HepG2 (cell line): ENCODE measurements at regions not wholly inside any gene's neighbourhood (a gene's known extent, or its start where the extent isn't known, plus 50 kb on each side); places are given as distances from the start of the nearest gene placed in this dataset.

Experiments
- ATAC-seq: fragments of 200-7000 bp; cut with Tn5 transposase; 3 replicates; pipeline ENCODE4 v1.9.1; 2020; ENCODE audit warnings: mild to moderate bottlenecking, moderate library complexity
- BruUV-seq: library from RNA; stranded (reverse); fragments of 400-500 nt; replicated peaks from 2 replicates; lab custom pipeline; 2021; lab: Mats Ljungman, UMichigan
- CTCF ChIA-PET: fragments of 300-600 bp; formaldehyde crosslinking; extraction: SDS; loops from one replicate; lab custom pipeline; 2021; ENCODE audit warnings: low total read pairs, inconsistent platforms, low intra/inter-chr PET ratio; lab: Yijun Ruan, JAX
- POLR2A ChIA-PET: fragments of 350-600 bp; sonication (Branson Sonifier 250); formaldehyde crosslinking; loops from one replicate; lab custom pipeline; 2020; ENCODE audit warnings: antibody characterized with exemption, inconsistent platforms; lab: Yijun Ruan, JAX
- DNase-seq: peaks from one replicate; pipeline ENCODE4 v3.0.0-alpha.2; 2015; ENCODE audit warnings: low spot score
- FAIRE-seq: peaks from 3 replicates; lab custom pipeline; 2011; peaks lifted over from hg19 to GRCh38; lab: Jason Lieb, UNC
- H2AFZ ChIP-seq: one replicate; pipeline ENCODE4 v1.6.1; 2011; ENCODE audit warnings: low read length, inconsistent platforms
- H3K27ac ChIP-seq: fragments of 300-600 bp; 3 replicates; pipeline ENCODE4 v1.8.0; 2011; ENCODE audit warnings: mixed run types, mild to moderate bottlenecking, mixed read lengths, low read length, inconsistent platforms; ENCODE audit not compliant: insufficient read depth; ENCODE audit errors: extremely low read length
- H3K27me3 ChIP-seq, 2 experiments: fragments of 200-600 bp in 1 of 2; 2 replicates in 1 of 2; 3 replicates in 1 of 2; pipeline versions ENCODE4 v1.6.0 to v1.8.0; 2011; ENCODE audit warnings: low read length in 2 of 2, mild to moderate bottlenecking in 2 of 2, moderate library complexity in 2 of 2, inconsistent platforms in 1 of 2; ENCODE audit not compliant: insufficient read depth in 2 of 2, control insufficient read depth in 1 of 2
- H3K36me3 ChIP-seq, 2 experiments: fragments of 200-600 bp in 1 of 2; replicated peaks in 1 of 2; 2 replicates in 1 of 2; 3 replicates in 1 of 2; pipeline versions ENCODE4 v1.5.1 to v1.8.0; 2011; ENCODE audit warnings: low read length in 2 of 2, inconsistent platforms in 1 of 2; ENCODE audit not compliant: insufficient read depth in 2 of 2, control insufficient read depth in 1 of 2
- H3K4me1 ChIP-seq: 2 replicates; pipeline ENCODE4 v1.5.1; 2012; ENCODE audit warnings: low read length, inconsistent platforms; ENCODE audit not compliant: insufficient read depth
- H3K4me2 ChIP-seq: 2 replicates; pipeline ENCODE4 v1.6.0; 2011; ENCODE audit warnings: low read depth, low read length, inconsistent platforms
- H3K4me3 ChIP-seq, 3 experiments: fragments of 200-600 bp in 1 of 3; sonication (generic), shearing (Covaris generic) in 1 of 3; replicated peaks in 1 of 3; 2 replicates each; pipeline ENCODE4 v1.5.1; 2011 to 2016; ENCODE audit warnings: low read length in 3 of 3, inconsistent platforms in 2 of 3, low read depth in 2 of 3, mild to moderate bottlenecking in 2 of 3, control low read depth in 1 of 3, mixed read lengths in 1 of 3; ENCODE audit not compliant: insufficient read depth in 1 of 3
- H3K79me2 ChIP-seq: one replicate; pipeline ENCODE4 v1.6.1; 2011; ENCODE audit warnings: low read length, inconsistent platforms; ENCODE audit not compliant: insufficient read depth
- H3K9ac ChIP-seq: 2 replicates; pipeline ENCODE4 v1.6.0; 2011; ENCODE audit warnings: mild to moderate bottlenecking, low read depth, low read length, inconsistent platforms; ENCODE audit not compliant: insufficient read depth
- H3K9me3 ChIP-seq: 2 replicates; pipeline ENCODE4 v1.5.1; 2012; ENCODE audit warnings: mild to moderate bottlenecking, low read length
- H4K20me1 ChIP-seq: 2 replicates; pipeline ENCODE4 v1.6.0; 2011; ENCODE audit warnings: inconsistent platforms, mild to moderate bottlenecking, low read length, moderate library complexity; ENCODE audit not compliant: insufficient read depth
- BRCA1 ChIP-seq: sonication (generic); formaldehyde crosslinking; IDR thresholded peaks from 2 replicates; pipeline ENCODE4 v1.4.0; 2020; ENCODE audit warnings: missing genetic modification reagents
- DBP ChIP-seq: sonication (generic); formaldehyde crosslinking; IDR thresholded peaks from 2 replicates; pipeline ENCODE4 v1.4.0; 2020; ENCODE audit warnings: missing genetic modification reagents; ENCODE audit errors: not compliant biosample characterization
- JARID2 ChIP-seq: sonication (generic); formaldehyde crosslinking; IDR thresholded peaks from 2 replicates; pipeline ENCODE4 v1.8.1; 2023; ENCODE audit warnings: missing genetic modification reagents, inconsistent platforms; ENCODE audit not compliant: insufficient replicate concordance
- KMT2B ChIP-seq: IDR thresholded peaks from 2 replicates; pipeline ENCODE4 v1.6.1; 2016; ENCODE audit warnings: missing genetic modification reagents, missing compliant biosample characterization
- MIER2 ChIP-seq: IDR thresholded peaks from 2 replicates; pipeline ENCODE4 v1.6.1; 2016; ENCODE audit warnings: missing biosample characterization, missing genetic modification reagents
- NFAT5 ChIP-seq: sonication (generic); formaldehyde crosslinking; IDR thresholded peaks from 2 replicates; pipeline ENCODE4 v1.4.0; 2020; ENCODE audit warnings: missing genetic modification reagents
- NKX3-1 ChIP-seq: sonication (generic); formaldehyde crosslinking; IDR thresholded peaks from 2 replicates; pipeline ENCODE4 v1.5.0; 2020; ENCODE audit warnings: missing genetic modification reagents
- POGK ChIP-seq: sonication (generic); formaldehyde crosslinking; conservative IDR thresholded peaks from 2 replicates; pipeline ENCODE4 v1.8.0; 2022; ENCODE audit warnings: mild to moderate bottlenecking, moderate library complexity, missing genetic modification reagents
- SRSF1 ChIP-seq: fragments of 200-400 bp; formaldehyde crosslinking; optimal IDR thresholded peaks from 2 replicates; pipeline ENCODE3; 2017; ENCODE audit warnings: mild to moderate bottlenecking, low read depth, low read length, moderate library complexity
- TEAD2 ChIP-seq: sonication (generic); formaldehyde crosslinking; IDR thresholded peaks from 2 replicates; pipeline ENCODE4 v1.9.0; 2021; ENCODE audit warnings: missing genetic modification reagents
- ZFP41 ChIP-seq: sonication (generic); formaldehyde crosslinking; IDR thresholded peaks from 2 replicates; pipeline ENCODE4 v1.4.0; 2020; ENCODE audit warnings: mild to moderate bottlenecking, missing genetic modification reagents, borderline replicate concordance
- ZNF101 ChIP-seq: sonication (generic); formaldehyde crosslinking; IDR thresholded peaks from 2 replicates; pipeline ENCODE4 v1.4.0; 2020; ENCODE audit warnings: mild to moderate bottlenecking, low read depth, missing genetic modification reagents, borderline replicate concordance
- ZNF20 ChIP-seq: sonication (generic); formaldehyde crosslinking; IDR thresholded peaks from 2 replicates; pipeline ENCODE4 v1.4.0; 2020; ENCODE audit warnings: mild to moderate bottlenecking, moderate library complexity, missing genetic modification reagents
- ZNF430 ChIP-seq: sonication (generic); formaldehyde crosslinking; IDR thresholded peaks from 2 replicates; pipeline ENCODE4 v1.9.0; 2021; ENCODE audit warnings: mild to moderate bottlenecking, missing genetic modification reagents
- ZNF589 ChIP-seq: sonication (generic); formaldehyde crosslinking; conservative IDR thresholded peaks from 2 replicates; pipeline ENCODE4 v1.8.0; 2022; ENCODE audit warnings: mild to moderate bottlenecking, moderate library complexity, missing genetic modification reagents
- ZSCAN21 ChIP-seq: sonication (generic); formaldehyde crosslinking; IDR thresholded peaks from 2 replicates; pipeline ENCODE4 v1.8.0; 2022; ENCODE audit warnings: mild to moderate bottlenecking, missing genetic modification reagents, moderate library complexity, borderline replicate concordance
- WGBS: methylation state at CpG from one replicate; pipeline ENCODE4 v1.1.6; 2017; ENCODE audit warnings: low lambda C conversion rate; 5-methylcytosine and 5-hydroxymethylcytosine counted together
- in situ Hi-C: cut with HindIII; loops from 2 replicates; pipeline ENCODE4 v1.10.0; 2017; ENCODE audit warnings: low pct_unique_long_range_greater_than_20kb; ENCODE audit not compliant: extremely low pct_ligation_motif_present
- intact Hi-C: fragments of 100-400 bp; cut with micrococcal nuclease; formaldehyde crosslinking; loops from one replicate; pipeline ENCODE4 v1.10.0; 2022; ENCODE audit not compliant: unreplicated experiment

GRCh38 chr1:2965676-2966075 is 55.6 kb upstream of the ACTRT2 start:
- Histone ChIP-seq H3K79me2 (no peaks in the 10 kb centered on the region), H3K9ac (no peak overlapping the region), H3K4me2 (no peak overlapping the region), H3K36me3 (no peaks in the 10 kb centered on the region), H3K27ac (no peak overlapping the region), H3K9me3 (no peaks in the 10 kb centered on the region), H3K4me1 (peaks cover 36% of the 10 kb centered on the region), H3K4me3 (no peak overlapping the region), H2AFZ (no peak overlapping the region), H4K20me1 (no peaks in the 10 kb centered on the region), H3K27me3 (peaks cover 10 to 48% of the 10 kb centered on the region in 2 experiments; a peak in 4 of 5 replicates)
- WGBS, result 23% methylated on average over 4 of the region's 4 CpGs
- no peak for FAIRE-seq
- no peak for DNase-seq
- TF ChIP-seq KMT2B (CRISPR knock-in tag) (no peak), SRSF1 (no peak), ZNF20 (CRISPR knock-in tag) (no peak), ZFP41 (CRISPR knock-in tag) (no peak), TEAD2 (no peak), ZNF589 (CRISPR knock-in tag) (no peak), POGK (CRISPR knock-in tag) (no peak), ZNF101 (CRISPR knock-in tag) (no peak), NKX3-1 (CRISPR knock-in tag) (no peak), JARID2 (CRISPR knock-in tag) (no peak), ZNF430 (CRISPR knock-in tag) (no peak), NFAT5 (no peak), DBP (CRISPR knock-in tag) (no peak), BRCA1 (no peak), MIER2 (no peak), ZSCAN21 (CRISPR knock-in tag) (no peak)
- BruUV-seq, result no TSS peak
- in situ Hi-C loops, result no loop called here
- ChIA-PET POLR2A (no interaction called here), CTCF (no interaction called here)
- intact Hi-C loops, result no loop called here
- ATAC-seq, result no peak
